HEK293 (cell line): ENCODE measurements at regions not wholly inside any gene's neighbourhood (a gene's known extent, or its start where the extent isn't known, plus 50 kb on each side); places are given as distances from the start of the nearest gene placed in this dataset.

Source experiments
- CTCF ChIA-PET: fragments of 350-600 bp; formaldehyde crosslinking; extraction: SDS; loops from one replicate; lab custom pipeline; 2021; ENCODE audit warnings: antibody characterized with exemption; lab: Yijun Ruan, JAX
- POLR2A ChIA-PET: fragments of 300-600 bp; formaldehyde crosslinking; extraction: SDS; loops from one replicate; lab custom pipeline; 2020; ENCODE audit warnings: antibody characterized with exemption, inconsistent platforms; lab: Yijun Ruan, JAX
- H3K27ac ChIP-seq: fragments of 200-500 bp; sonication (Bioruptor generic); 2 replicates; pipeline ENCODE4 v1.5.1; 2014; ENCODE audit warnings: low read depth, low read length, control low read depth, inconsistent platforms; ENCODE audit errors: extremely low read depth
- H3K36me3 ChIP-seq, 2 experiments: fragments of 200-500 bp in 1 of 2; sonication (Bioruptor generic) in 1 of 2; 1 replicate in 1 of 2; 2 replicates in 1 of 2; pipeline ENCODE4 v1.5.1; 2014 to 2017; ENCODE audit warnings: inconsistent platforms in 2 of 2, low read length in 2 of 2; ENCODE audit not compliant: control insufficient read depth in 2 of 2, insufficient read depth in 1 of 2
- H3K4me1 ChIP-seq: fragments of 200-500 bp; sonication (Bioruptor generic); 2 replicates; pipeline ENCODE4 v1.5.1; 2014; ENCODE audit warnings: mild to moderate bottlenecking, low read length, inconsistent platforms; ENCODE audit not compliant: control insufficient read depth, insufficient read depth
- H3K4me3 ChIP-seq: 2 replicates; pipeline ENCODE4 v1.5.1; 2011; ENCODE audit warnings: low read depth, mild to moderate bottlenecking, control low read depth, low read length, moderate library complexity
- H3K9me3 ChIP-seq: fragments of 200-500 bp; sonication (Bioruptor generic); 2 replicates; pipeline ENCODE4 v1.5.1; 2014; ENCODE audit warnings: low read depth, low read length, inconsistent platforms; ENCODE audit not compliant: control insufficient read depth, insufficient read depth
- ATF2 ChIP-seq: fragments of 450-650 bp; formaldehyde crosslinking; IDR thresholded peaks from 2 replicates; pipeline ENCODE4 v1.5.1; 2016; ENCODE audit warnings: missing biosample characterization, missing genetic modification characterization, low read depth
- ELK4 ChIP-seq: IDR thresholded peaks from 2 replicates; pipeline ENCODE4 v1.6.1; 2011; ENCODE audit warnings: mild to moderate bottlenecking, low read depth, low read length, borderline replicate concordance
- GFI1B ChIP-seq: fragments of 450-650 bp; formaldehyde crosslinking; IDR thresholded peaks from 2 replicates; pipeline ENCODE4 v1.5.1; 2016; ENCODE audit warnings: missing biosample characterization, missing genetic modification characterization
- GLIS2 ChIP-seq: fragments of 450-650 bp; formaldehyde crosslinking; IDR thresholded peaks from 2 replicates; pipeline ENCODE4 v1.5.1; 2016; ENCODE audit warnings: missing biosample characterization, missing genetic modification characterization
- KLF1 ChIP-seq: fragments of 450-650 bp; formaldehyde crosslinking; IDR thresholded peaks from 2 replicates; pipeline ENCODE4 v1.5.1; 2016; ENCODE audit warnings: missing biosample characterization, missing genetic modification characterization
- OVOL3 ChIP-seq: fragments of 450-650 bp; formaldehyde crosslinking; IDR thresholded peaks from 2 replicates; pipeline ENCODE4 v1.5.1; 2016; ENCODE audit warnings: missing biosample characterization, missing genetic modification characterization
- PRDM4 ChIP-seq: fragments of 450-650 bp; formaldehyde crosslinking; IDR thresholded peaks from 2 replicates; pipeline ENCODE4 v1.5.1; 2017; ENCODE audit warnings: missing biosample characterization, missing genetic modification characterization
- REST ChIP-seq: fragments of 450-650 bp; formaldehyde crosslinking; IDR thresholded peaks from 2 replicates; pipeline ENCODE4 v1.5.1; 2016; ENCODE audit warnings: missing biosample characterization, missing genetic modification characterization
- YY1 ChIP-seq: fragments of 450-650 bp; formaldehyde crosslinking; IDR thresholded peaks from 2 replicates; pipeline ENCODE4 v1.5.1; 2018; ENCODE audit warnings: missing biosample characterization, missing genetic modification characterization
- ZBTB20 ChIP-seq: fragments of 450-650 bp; formaldehyde crosslinking; IDR thresholded peaks from 2 replicates; pipeline ENCODE4 v1.5.1; 2016; ENCODE audit warnings: missing biosample characterization, missing genetic modification characterization
- ZFP41 ChIP-seq: fragments of 450-650 bp; formaldehyde crosslinking; IDR thresholded peaks from 2 replicates; pipeline ENCODE4 v1.5.1; 2016; ENCODE audit warnings: missing biosample characterization, missing genetic modification characterization, borderline replicate concordance
- ZNF280D ChIP-seq: fragments of 450-650 bp; formaldehyde crosslinking; IDR thresholded peaks from 2 replicates; pipeline ENCODE4 v1.5.1; 2016; ENCODE audit warnings: missing biosample characterization, missing genetic modification characterization
- ZNF394 ChIP-seq: fragments of 450-650 bp; formaldehyde crosslinking; IDR thresholded peaks from 2 replicates; pipeline ENCODE4 v1.5.1; 2016; ENCODE audit warnings: missing biosample characterization, missing genetic modification characterization, mild to moderate bottlenecking, moderate library complexity, borderline replicate concordance
- ZNF433 ChIP-seq: fragments of 450-650 bp; formaldehyde crosslinking; IDR thresholded peaks from 2 replicates; pipeline ENCODE4 v1.5.1; 2016; ENCODE audit warnings: missing biosample characterization, missing genetic modification characterization, low read depth
- ZNF530 ChIP-seq: fragments of 450-650 bp; formaldehyde crosslinking; IDR thresholded peaks from 2 replicates; pipeline ENCODE4 v1.5.1; 2016; ENCODE audit warnings: low read depth, missing biosample characterization, missing genetic modification characterization
- ZNF544 ChIP-seq: fragments of 450-650 bp; formaldehyde crosslinking; IDR thresholded peaks from 2 replicates; pipeline ENCODE4 v1.5.0; 2017; ENCODE audit warnings: missing biosample characterization, missing genetic modification characterization
- ZNF658 ChIP-seq: fragments of 450-650 bp; formaldehyde crosslinking; IDR thresholded peaks from 2 replicates; pipeline ENCODE4; 2016; ENCODE audit warnings: missing biosample characterization, missing genetic modification characterization
- ZNF792 ChIP-seq: fragments of 450-650 bp; formaldehyde crosslinking; IDR thresholded peaks from 2 replicates; pipeline ENCODE4 v1.5.1; 2016; ENCODE audit warnings: missing biosample characterization, missing genetic modification characterization
- ZNF830 ChIP-seq: fragments of 450-650 bp; IDR thresholded peaks from 2 replicates; pipeline ENCODE4 v1.5.0; 2018; ENCODE audit warnings: missing biosample characterization, missing genetic modification characterization, low read depth, mild to moderate bottlenecking, moderate library complexity
- ZSCAN4 ChIP-seq: fragments of 450-650 bp; formaldehyde crosslinking; IDR thresholded peaks from 2 replicates; pipeline ENCODE4 v1.5.1; 2017; ENCODE audit warnings: missing biosample characterization, missing genetic modification characterization

- ChIA-PET CTCF (no interaction called here), POLR2A (no interaction called here)
- TF ChIP-seq YY1 (tag by site-specific recombination) (no peak), GFI1B (no peak), ZFP41 (no peak), ZBTB20 (no peak), ZNF433 (tag by site-specific recombination) (no peak), KLF1 (tag by site-specific recombination) (no peak), GLIS2 (no peak), ZNF530 (tag by site-specific recombination) (no peak), REST (no peak), ATF2 (no peak), ZSCAN4 (tag by site-specific recombination) (no peak), ZNF544 (tag by site-specific recombination) (no peak), ZNF792 (tag by site-specific recombination) (no peak)
- no peak overlapping the region for H3K4me3 ChIP-seq
- no peaks in the 10 kb centered on the region for H3K36me3 ChIP-seq
- no peaks in the 10 kb centered on the region for H3K4me1 ChIP-seq
- no peak overlapping the region for H3K27ac ChIP-seq
- no peaks in the 10 kb centered on the region for H3K9me3 ChIP-seq
Measured at GRCh38 chr4:121551881-121552280, 144.9 kb downstream of the ANXA5 start.

GRCh38 chr4:121551271-121551670, 145.5 kb downstream of the ANXA5 start:
- Histone ChIP-seq H3K27ac (no peak overlapping the region), H3K36me3 (no peaks in the 10 kb centered on the region), H3K4me3 (no peak overlapping the region), H3K9me3 (no peaks in the 10 kb centered on the region), H3K4me1 (no peaks in the 10 kb centered on the region)
- ChIA-PET POLR2A (no interaction called here), CTCF (no interaction called here)
- no peak for TF ChIP-seq OVOL3 (tag by site-specific recombination)
- TF ChIP-seq ZNF280D (tag by site-specific recombination), result no peak
- TF ChIP-seq GLIS2, result no peak
- no peak for TF ChIP-seq ELK4
- TF ChIP-seq PRDM4 (tag by site-specific recombination), result no peak
- TF ChIP-seq ZNF394 (tag by site-specific recombination), result no peak
- TF ChIP-seq ZNF658 (tag by site-specific recombination), result no peak
- TF ChIP-seq ZNF830 (tag by site-specific recombination), result no peak
